ENCODE measurements at regions not wholly inside any gene's neighbourhood (a gene's known extent, or its start where the extent isn't known, plus 50 kb on each side); places are given as distances from the start of the nearest gene placed in this dataset.
A peak's percentile ranks its signal among the peaks of the same experiment; 100 is the strongest.
"Not testable (repeated sequence)": the region's sequence is repeated elsewhere in the genome, so short reads cannot be mapped to it uniquely, and the experiment has no call there.

- no peak for DNase-seq
Observed at GRCh38 chr6:90370493-90370959, 73.9 kb upstream of the BACH2 start.

GRCh38 chr6:90369651-90370050 lies 73.0 kb upstream of the BACH2 start:
- DNase-seq, result no peak

- DNase-seq, result peak; percentile 21 to 33
Observed at GRCh38 chr6:90369024-90369519, 72.4 kb upstream of the BACH2 start.

GRCh38 chr6:90368601-90369000 lies 72.0 kb upstream of the BACH2 start:
- DNase-seq, result no peak

GRCh38 chr6:90368001-90368400 lies 71.4 kb upstream of the BACH2 start:
- no peak for DNase-seq

- DNase-seq, result no peak
Observed at GRCh38 chr6:90365565-90366219, 69.0 kb upstream of the BACH2 start.

GRCh38 chr6:90365002-90365401 lies 68.4 kb upstream of the BACH2 start:
- DNase-seq, result no peak

- no peak for DNase-seq
Observed at GRCh38 chr6:90364286-90364685, 67.6 kb upstream of the BACH2 start.

GRCh38 chr6:90362318-90362717 lies 65.7 kb upstream of the BACH2 start:
- no peak for DNase-seq

- DNase-seq, result no peak
Observed at GRCh38 chr6:90361174-90361573, 64.5 kb upstream of the BACH2 start.

- not testable (repeated sequence) for DNase-seq
Observed at GRCh38 chr6:90358036-90358770, 61.6 kb upstream of the BACH2 start.

GRCh38 chr6:90356012-90356421 lies 59.4 kb upstream of the BACH2 start:
- no peak for DNase-seq

GRCh38 chr6:90354961-90355360 lies 58.3 kb upstream of the BACH2 start:
- DNase-seq, result no peak

GRCh38 chr6:90351696-90352095 lies 55.1 kb upstream of the BACH2 start:
- DNase-seq, result no peak

GRCh38 chr6:90350689-90351554 lies 54.3 kb upstream of the BACH2 start:
- DNase-seq, result peak; percentile 12 to 36

GRCh38 chr6:90347411-90347851 lies 50.8 kb upstream of the BACH2 start:
- DNase-seq, result peak; percentile 25 to 38

- no peak for DNase-seq
Observed at GRCh38 chr6:90346729-90347128, 50.1 kb upstream of the BACH2 start.

All from activated CD4-positive, alpha-beta T cell treated with anti-CD3 and anti-CD28 coated beads, Interleukin-2, amount 50 U/mL, for 48 hours (primary cell).